OCI-LY1 (cell line): ENCODE measurements at regions not wholly inside any gene's neighbourhood (a gene's known extent, or its start where the extent isn't known, plus 50 kb on each side); places are given as distances from the start of the nearest gene placed in this dataset.

Experiments used
- EZH2 ChIP-seq: fragments of 200-600 bp; sonication (generic), shearing (Covaris generic); IDR thresholded peaks from 2 replicates; pipeline ENCODE4 v1.8.0; 2017; ENCODE audit warnings: borderline replicate concordance, mixed run types, mild to moderate bottlenecking, antibody characterized with exemption, low read length, moderate library complexity, mixed read lengths
- TF ChIP-seq, protein P1 (sequence below): fragments of 200-600 bp; sonication (generic), shearing (Covaris generic); IDR thresholded peaks from 2 replicates; pipeline ENCODE4 v1.5.1; 2017; ENCODE audit warnings: mild to moderate bottlenecking, antibody characterized with exemption, low read length, moderate library complexity, mixed read lengths

- TF ChIP-seq, protein P1, sequence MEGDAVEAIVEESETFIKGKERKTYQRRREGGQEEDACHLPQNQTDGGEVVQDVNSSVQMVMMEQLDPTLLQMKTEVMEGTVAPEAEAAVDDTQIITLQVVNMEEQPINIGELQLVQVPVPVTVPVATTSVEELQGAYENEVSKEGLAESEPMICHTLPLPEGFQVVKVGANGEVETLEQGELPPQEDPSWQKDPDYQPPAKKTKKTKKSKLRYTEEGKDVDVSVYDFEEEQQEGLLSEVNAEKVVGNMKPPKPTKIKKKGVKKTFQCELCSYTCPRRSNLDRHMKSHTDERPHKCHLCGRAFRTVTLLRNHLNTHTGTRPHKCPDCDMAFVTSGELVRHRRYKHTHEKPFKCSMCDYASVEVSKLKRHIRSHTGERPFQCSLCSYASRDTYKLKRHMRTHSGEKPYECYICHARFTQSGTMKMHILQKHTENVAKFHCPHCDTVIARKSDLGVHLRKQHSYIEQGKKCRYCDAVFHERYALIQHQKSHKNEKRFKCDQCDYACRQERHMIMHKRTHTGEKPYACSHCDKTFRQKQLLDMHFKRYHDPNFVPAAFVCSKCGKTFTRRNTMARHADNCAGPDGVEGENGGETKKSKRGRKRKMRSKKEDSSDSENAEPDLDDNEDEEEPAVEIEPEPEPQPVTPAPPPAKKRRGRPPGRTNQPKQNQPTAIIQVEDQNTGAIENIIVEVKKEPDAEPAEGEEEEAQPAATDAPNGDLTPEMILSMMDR: no peak
- TF ChIP-seq EZH2: no peak
These were observed 186.9 kb downstream of the OLFM4 start for GRCh38 chr13:53215563-53215962.
